ENCODE measurements at regions not wholly inside any gene's neighbourhood (a gene's known extent, or its start where the extent isn't known, plus 50 kb on each side); places are given as distances from the start of the nearest gene placed in this dataset.

DNA sequence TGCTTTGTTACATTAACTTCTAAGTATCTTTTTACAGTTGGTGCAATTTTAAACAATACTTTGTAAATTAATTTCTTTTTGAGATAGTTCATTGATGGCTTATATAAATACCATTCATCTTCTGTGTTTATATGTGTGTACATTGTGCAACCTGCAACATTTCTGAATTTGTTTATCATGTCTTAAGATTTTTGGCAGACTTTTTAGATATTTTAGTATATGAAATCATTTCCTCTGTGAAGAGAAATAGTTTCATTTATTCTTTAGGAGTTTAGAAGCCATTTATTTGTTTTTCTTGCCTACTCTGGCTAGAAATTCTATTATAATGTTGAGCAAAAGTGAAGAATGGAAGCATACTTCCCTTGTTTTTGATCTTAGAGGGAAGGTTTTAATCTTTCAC lies 337.8 kb upstream of the DSEL start:
- no peak overlapping the region for H3K4me3 ChIP-seq
- no peaks in the 10 kb centered on the region for H3K36me3 ChIP-seq
- ATAC-seq, result no peak
- H3K27ac ChIP-seq, result no peak overlapping the region
- no peaks in the 10 kb centered on the region for H3K9me3 ChIP-seq
- no peaks in the 10 kb centered on the region for H3K27me3 ChIP-seq
- H3K4me1 ChIP-seq, result no peaks in the 10 kb centered on the region
- TF ChIP-seq POLR2A (IDR thresholded peaks at IDR 0.05), result no peak

DNA sequence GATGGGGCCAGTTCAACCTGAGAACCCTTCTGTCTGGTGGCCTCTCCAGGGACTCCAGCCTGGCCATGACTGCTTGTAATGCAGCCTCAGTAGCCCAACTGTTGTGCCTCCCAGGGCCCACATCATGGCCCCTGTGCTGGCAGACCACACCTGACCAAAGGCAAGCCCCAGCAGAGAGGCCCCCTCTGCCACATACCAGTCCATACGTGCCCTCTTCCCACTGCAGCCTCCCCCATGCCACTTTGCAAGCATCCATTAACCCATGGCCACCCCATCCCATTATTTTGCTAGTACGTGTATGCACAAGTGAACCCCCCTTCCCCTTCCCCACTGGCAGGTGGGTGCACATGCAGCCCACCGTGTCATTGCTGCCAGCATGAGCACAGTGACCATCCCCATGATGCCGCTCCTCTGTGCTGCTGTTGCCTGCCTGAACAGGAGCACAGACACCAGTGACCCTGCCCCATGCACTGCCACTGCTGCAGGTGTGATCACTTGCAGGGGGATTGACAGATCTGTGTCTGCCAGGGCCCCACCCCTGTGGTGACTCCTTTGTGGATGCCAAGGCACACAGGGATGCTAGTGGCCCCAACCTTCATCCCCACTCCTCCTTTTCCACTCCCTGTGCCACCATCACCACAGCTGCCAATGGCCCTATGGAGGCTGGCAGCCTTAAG lies 330.0 kb upstream of the DSEL start:
- no peak for ATAC-seq
- TF ChIP-seq EP300 (IDR thresholded peaks at IDR 0.05) (no peak), POLR2A (IDR thresholded peaks at IDR 0.05) (no peak), POLR2AphosphoS5 (IDR thresholded peaks at IDR 0.05) (no peak)
- TF ChIP-seq, protein P1, sequence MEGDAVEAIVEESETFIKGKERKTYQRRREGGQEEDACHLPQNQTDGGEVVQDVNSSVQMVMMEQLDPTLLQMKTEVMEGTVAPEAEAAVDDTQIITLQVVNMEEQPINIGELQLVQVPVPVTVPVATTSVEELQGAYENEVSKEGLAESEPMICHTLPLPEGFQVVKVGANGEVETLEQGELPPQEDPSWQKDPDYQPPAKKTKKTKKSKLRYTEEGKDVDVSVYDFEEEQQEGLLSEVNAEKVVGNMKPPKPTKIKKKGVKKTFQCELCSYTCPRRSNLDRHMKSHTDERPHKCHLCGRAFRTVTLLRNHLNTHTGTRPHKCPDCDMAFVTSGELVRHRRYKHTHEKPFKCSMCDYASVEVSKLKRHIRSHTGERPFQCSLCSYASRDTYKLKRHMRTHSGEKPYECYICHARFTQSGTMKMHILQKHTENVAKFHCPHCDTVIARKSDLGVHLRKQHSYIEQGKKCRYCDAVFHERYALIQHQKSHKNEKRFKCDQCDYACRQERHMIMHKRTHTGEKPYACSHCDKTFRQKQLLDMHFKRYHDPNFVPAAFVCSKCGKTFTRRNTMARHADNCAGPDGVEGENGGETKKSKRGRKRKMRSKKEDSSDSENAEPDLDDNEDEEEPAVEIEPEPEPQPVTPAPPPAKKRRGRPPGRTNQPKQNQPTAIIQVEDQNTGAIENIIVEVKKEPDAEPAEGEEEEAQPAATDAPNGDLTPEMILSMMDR (IDR thresholded peaks at IDR 0.05), result no peak
- Histone ChIP-seq H3K27ac (no peak overlapping the region), H3K9me3 (peaks cover 0 to 4% (median 0%) of the 10 kb centered on the region in 3 donors), H3K27me3 (peaks cover 9% of the 10 kb centered on the region), H3K4me3 (no peak overlapping the region), H3K4me1 (no peaks in the 10 kb centered on the region), H3K36me3 (no peaks in the 10 kb centered on the region)
- WGBS, 2 donors (ENCODE audit: low coverage in 1 of 2), result 100% methylated on average over 1 to 2 of the region's 4 CpGs

DNA sequence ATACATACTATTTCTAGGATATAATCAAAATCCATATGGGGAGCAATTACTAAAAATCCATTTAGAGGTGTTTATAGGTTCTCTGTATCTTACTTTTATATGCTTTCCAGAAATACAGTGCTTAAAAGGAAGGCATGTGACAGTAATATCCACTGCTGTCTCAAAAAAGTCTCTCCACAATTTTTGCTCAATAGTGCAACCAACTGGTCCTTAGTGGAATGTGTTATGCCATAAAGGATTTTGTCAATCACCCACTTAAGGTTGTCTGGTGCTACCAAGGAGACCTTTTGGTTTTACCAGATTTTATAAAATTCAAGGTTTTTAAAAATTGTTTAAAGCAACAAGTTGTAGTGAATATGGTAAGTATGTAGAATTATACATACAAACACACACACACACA lies 328.5 kb upstream of the DSEL start:
- TF ChIP-seq, protein P1 (IDR thresholded peaks at IDR 0.05), result no peak
- TF ChIP-seq POLR2A (IDR thresholded peaks at IDR 0.05) (no peak), POLR2AphosphoS5 (IDR thresholded peaks at IDR 0.05) (no peak), EP300 (IDR thresholded peaks at IDR 0.05) (no peak)
- Histone ChIP-seq H3K4me1 (no peaks in the 10 kb centered on the region), H3K36me3 (no peaks in the 10 kb centered on the region), H3K27me3 (peaks cover 9% of the 10 kb centered on the region), H3K9me3 (peaks cover 0 to 4% (median 0%) of the 10 kb centered on the region in 3 donors), H3K4me3 (no peak overlapping the region), H3K27ac (no peak overlapping the region)
- ATAC-seq, result no peak

DNA sequence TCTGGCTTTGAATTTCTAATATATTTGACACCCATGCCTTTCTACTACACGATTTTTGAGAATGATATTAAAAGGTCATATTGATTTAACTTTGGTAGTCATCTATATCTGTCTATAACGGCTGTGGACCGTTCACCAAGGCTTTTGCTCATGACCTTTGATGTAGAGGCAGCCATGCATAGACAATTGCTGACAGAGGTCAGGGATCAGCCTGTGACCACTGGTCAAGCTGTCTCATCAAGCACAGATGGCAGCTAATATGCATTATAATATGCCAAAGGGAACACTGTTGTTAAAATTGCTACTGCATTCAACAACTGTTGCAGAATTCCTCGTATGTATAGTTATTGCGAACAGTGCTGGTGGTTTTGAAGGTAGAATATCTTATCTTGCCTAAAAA lies 323.9 kb upstream of the DSEL start:
- H3K4me3 ChIP-seq, result no peak overlapping the region
- no peaks in the 10 kb centered on the region for H3K27me3 ChIP-seq
- no peaks in the 10 kb centered on the region for H3K36me3 ChIP-seq
- TF ChIP-seq POLR2A (IDR thresholded peaks at IDR 0.05) (no peak), EP300 (IDR thresholded peaks at IDR 0.05) (no peak)
- TF ChIP-seq, protein P1 (IDR thresholded peaks at IDR 0.05), result no peak
- 37 to 58% methylated on average over 5 of the region's 5 CpGs for WGBS, 2 donors (ENCODE audit: low coverage in 1 of 2)
- ATAC-seq, result no peak
- no peak overlapping the region for H3K27ac ChIP-seq
- no peaks in the 10 kb centered on the region for H3K4me1 ChIP-seq
- H3K9me3 ChIP-seq, result no peaks in the 10 kb centered on the region

DNA sequence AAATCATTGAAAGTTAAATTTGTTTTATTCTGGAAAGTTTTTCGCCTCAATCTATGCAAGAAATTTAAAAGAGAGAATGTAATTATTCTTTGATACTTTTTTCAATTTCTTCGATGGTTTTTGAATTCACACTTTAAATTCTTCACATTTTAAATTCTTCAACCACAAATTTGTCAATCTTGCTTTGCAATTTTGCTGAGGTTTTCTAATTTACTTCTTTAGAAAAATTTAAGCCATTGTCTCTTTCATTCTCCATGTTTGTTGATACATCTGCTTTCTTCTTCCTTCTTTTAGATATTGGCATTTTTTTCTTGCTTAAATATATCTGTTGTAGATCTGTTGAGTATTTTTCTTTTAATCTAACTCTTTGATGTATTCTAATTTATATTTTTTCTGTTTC lies 301.9 kb upstream of the DSEL start:
- Histone ChIP-seq H3K4me3 (no peak overlapping the region), H3K27ac (no peak overlapping the region), H3K9me3 (no peaks in the 10 kb centered on the region), H3K4me1 (no peaks in the 10 kb centered on the region), H3K36me3 (no peaks in the 10 kb centered on the region), H3K27me3 (no peaks in the 10 kb centered on the region)
- ATAC-seq, result no peak
- no peak for TF ChIP-seq EP300 (IDR thresholded peaks at IDR 0.05)
- no peak for TF ChIP-seq POLR2AphosphoS5 (IDR thresholded peaks at IDR 0.05)
- TF ChIP-seq, protein P1 (IDR thresholded peaks at IDR 0.05), result no peak
- TF ChIP-seq POLR2A (IDR thresholded peaks at IDR 0.05), result no peak
- WGBS, 2 donors (ENCODE audit: low coverage in 1 of 2), result 87% methylated on average over 2 of the region's 2 CpGs
